ENCODE measurements at regions not wholly inside any gene's neighbourhood (a gene's known extent, or its start where the extent isn't known, plus 50 kb on each side); places are given as distances from the start of the nearest gene placed in this dataset.

- no peak for TF ChIP-seq CTCF (conservative IDR thresholded peaks at IDR 0.05; ENCODE audit: low read depth, low read length)
- no peak overlapping the region for H3K4me3 ChIP-seq (ENCODE audit: low read length)
- DNase-seq (ENCODE audit: low read depth) = no peak
Measured at GRCh38 chr15:95108673-95109072, 877.3 kb downstream of the MCTP2 start.

GRCh38 chr15:95111969-95112368, 880.6 kb downstream of the MCTP2 start:
- no peak for DNase-seq (ENCODE audit: low read depth)
- TF ChIP-seq CTCF (conservative IDR thresholded peaks at IDR 0.05; ENCODE audit: low read depth, low read length) = no peak
- H3K4me3 ChIP-seq (ENCODE audit: low read length) = no peak overlapping the region

DNA sequence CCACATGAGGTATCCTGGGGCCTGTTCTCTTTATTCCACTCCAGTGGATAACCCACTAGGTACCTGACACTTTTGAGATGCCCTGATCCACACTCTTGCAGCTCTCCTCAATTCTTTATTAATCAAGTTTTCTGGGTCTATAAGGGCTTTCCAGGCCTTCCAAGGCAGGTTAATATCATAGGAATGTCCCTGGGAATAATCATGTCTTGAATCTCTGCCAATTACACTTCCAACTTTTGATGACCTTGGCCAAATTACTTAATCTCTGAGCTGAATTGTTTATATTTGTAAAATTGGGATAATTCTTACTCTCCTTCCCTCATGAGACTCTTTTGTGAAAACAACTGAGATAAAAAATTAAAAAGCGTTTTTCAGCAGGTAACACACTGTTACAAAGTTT, 881.7 kb downstream of the MCTP2 start:
- TF ChIP-seq CTCF (conservative IDR thresholded peaks at IDR 0.05; ENCODE audit: low read depth, low read length) = no peak
- no peak overlapping the region for H3K4me3 ChIP-seq (ENCODE audit: low read length)
- no peak for DNase-seq (ENCODE audit: low read depth)

- no peak for DNase-seq (ENCODE audit: low read depth)
- TF ChIP-seq CTCF (conservative IDR thresholded peaks at IDR 0.05; ENCODE audit: low read depth, low read length) = no peak
Measured at GRCh38 chr15:95119041-95119610, 887.8 kb downstream of the MCTP2 start.

DNA sequence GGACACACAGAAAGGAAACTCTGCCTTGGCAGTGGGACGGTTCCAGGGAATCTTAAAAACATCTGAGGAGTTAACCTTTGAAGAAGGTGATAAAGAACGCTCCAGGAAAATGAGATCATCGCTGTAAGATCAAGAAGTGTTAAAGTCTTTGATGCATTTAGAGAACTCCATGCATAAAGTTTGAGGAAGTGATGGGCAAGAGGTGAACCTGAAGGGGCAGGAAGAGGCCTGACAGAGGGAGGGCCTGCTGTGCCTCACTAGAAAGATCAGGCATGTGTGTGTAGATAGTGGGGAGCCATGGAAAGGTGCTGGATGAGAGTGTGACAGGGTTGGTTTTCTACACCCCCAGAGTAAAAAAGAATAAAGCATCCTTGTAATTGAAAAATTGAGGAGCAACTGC, 889.2 kb downstream of the MCTP2 start:
- TF ChIP-seq CTCF (conservative IDR thresholded peaks at IDR 0.05; ENCODE audit: low read depth, low read length) = no peak
- no peak for DNase-seq (ENCODE audit: low read depth)
- no peak overlapping the region for H3K4me3 ChIP-seq (ENCODE audit: low read length)

More at GRCh38 chr15:95119041-95119610, 887.8 kb downstream of the MCTP2 start:
- no peak overlapping the region for H3K4me3 ChIP-seq (ENCODE audit: low read length)

DNA sequence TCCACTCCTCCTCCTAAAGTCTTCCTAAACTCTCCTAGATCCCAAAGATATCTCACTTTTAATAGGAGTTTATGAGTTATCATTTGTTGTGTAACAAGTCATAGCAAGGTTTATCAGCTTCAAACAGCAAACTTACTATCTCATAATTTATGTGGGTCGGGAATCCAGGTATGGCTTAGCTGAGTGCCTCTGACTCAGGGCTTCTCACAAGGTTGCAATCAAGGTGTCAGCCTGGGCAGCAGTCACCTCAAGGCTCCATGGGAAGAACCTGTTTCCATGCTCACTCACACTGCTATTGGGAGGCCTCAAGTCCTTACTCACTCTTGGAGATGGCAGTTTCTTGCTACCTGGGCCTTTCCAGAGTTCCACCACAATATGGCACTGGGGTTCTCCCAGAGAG, 889.8 kb downstream of the MCTP2 start:
- no peak for DNase-seq (ENCODE audit: low read depth)
- no peak for TF ChIP-seq CTCF (conservative IDR thresholded peaks at IDR 0.05; ENCODE audit: low read depth, low read length)
- H3K4me3 ChIP-seq (ENCODE audit: low read length) = no peak overlapping the region

- H3K4me3 ChIP-seq (ENCODE audit: low read length) = no peak overlapping the region
- TF ChIP-seq CTCF (conservative IDR thresholded peaks at IDR 0.05; ENCODE audit: low read depth, low read length) = no peak
- DNase-seq (ENCODE audit: low read depth) = no peak
Measured at GRCh38 chr15:95125803-95126202, 894.4 kb downstream of the MCTP2 start.
